ENCODE measurements at regions not wholly inside any gene's neighbourhood (a gene's known extent, or its start where the extent isn't known, plus 50 kb on each side); places are given as distances from the start of the nearest gene placed in this dataset.

- TF ChIP-seq CTCF (IDR thresholded peaks at IDR 0.05): no peak
- no peak for TF ChIP-seq POLR2A (IDR thresholded peaks at IDR 0.05)
- DNase-seq: no peak
- H3K27me3 ChIP-seq: no peaks in the 10 kb centered on the region
- no peaks in the 10 kb centered on the region for H3K4me1 ChIP-seq
- intact Hi-C loops (cut with DNase I): no loop called here
- no peaks in the 10 kb centered on the region for H3K36me3 ChIP-seq
- WGBS, 2 donors: 57 to 70% methylated on average over 4 of the region's 4 CpGs
- H3K9me3 ChIP-seq: no peaks in the 10 kb centered on the region
- H3K27ac ChIP-seq: no peak overlapping the region
- H3K4me3 ChIP-seq: no peak overlapping the region
Measured at GRCh38 chr2:41580806-41581205, 467.0 kb upstream of the PKDCC start.

GRCh38 chr2:41595240-41595639, 452.6 kb upstream of the PKDCC start:
- Histone ChIP-seq H3K9me3 (no peaks in the 10 kb centered on the region), H3K36me3 (no peaks in the 10 kb centered on the region), H3K4me3 (no peak overlapping the region), H3K27me3 (no peaks in the 10 kb centered on the region), H3K27ac (no peak overlapping the region), H3K4me1 (peaks cover 0 to 7% (median 0%) of the 10 kb centered on the region in 3 donors)
- no peak for DNase-seq
- TF ChIP-seq POLR2A (IDR thresholded peaks at IDR 0.05) (no peak), CTCF (IDR thresholded peaks at IDR 0.05) (no peak)
- WGBS, 2 donors: 11 to 37% methylated on average over 1 of the region's 1 CpG
- intact Hi-C loops (cut with DNase I): no loop called here

DNA sequence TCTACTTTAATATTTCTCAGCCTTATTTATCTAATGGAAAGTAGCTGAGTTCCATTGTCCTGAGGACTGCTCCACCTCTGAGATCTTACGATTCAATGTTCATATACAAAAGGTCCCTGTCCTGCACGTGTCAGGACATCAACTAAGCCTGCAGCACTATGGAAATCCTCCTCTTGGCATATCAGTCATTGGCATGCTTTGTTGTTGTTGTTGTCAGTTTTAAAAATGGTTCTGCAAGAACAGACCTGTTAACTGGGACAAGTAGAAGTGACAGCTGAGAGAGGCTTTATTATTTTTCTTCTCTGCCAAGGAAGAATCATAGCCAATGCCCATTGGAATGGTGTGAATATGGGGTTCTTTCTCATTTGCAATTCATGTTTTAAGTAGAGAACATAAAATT, 450.1 kb upstream of the PKDCC start:
- intact Hi-C loops (cut with DNase I): no loop called here
- H3K4me1 ChIP-seq: peaks cover 0 to 7% (median 0%) of the 10 kb centered on the region in 3 donors
- H3K9me3 ChIP-seq: no peaks in the 10 kb centered on the region
- DNase-seq: no peak
- H3K36me3 ChIP-seq: no peaks in the 10 kb centered on the region
- 15 to 20% methylated on average over 2 of the region's 2 CpGs for WGBS, 2 donors
- H3K27me3 ChIP-seq: no peaks in the 10 kb centered on the region
- peak overlapping the region in 3 of 4 donors; percentile 4 to 33 (median 12) for H3K27ac ChIP-seq
- no peak overlapping the region for H3K4me3 ChIP-seq
- TF ChIP-seq POLR2A (IDR thresholded peaks at IDR 0.05): no peak
- TF ChIP-seq CTCF (IDR thresholded peaks at IDR 0.05): no peak

GRCh38 chr2:41598161-41598894, 449.5 kb upstream of the PKDCC start:
- H3K27me3 ChIP-seq: no peaks in the 10 kb centered on the region
- intact Hi-C loops (cut with DNase I): no loop called here
- no peaks in the 10 kb centered on the region for H3K9me3 ChIP-seq
- H3K4me1 ChIP-seq: peaks cover 0 to 7% (median 0%) of the 10 kb centered on the region in 3 donors
- H3K27ac ChIP-seq: peak overlapping the region in 3 of 4 donors; percentile 12 to 33 (median 24)
- DNase-seq: no peak
- WGBS, 2 donors: 24 to 55% methylated on average over 5 of the region's 5 CpGs
- no peak overlapping the region for H3K4me3 ChIP-seq
- H3K36me3 ChIP-seq: no peaks in the 10 kb centered on the region
- TF ChIP-seq CTCF (IDR thresholded peaks at IDR 0.05) (no peak), POLR2A (IDR thresholded peaks at IDR 0.05) (no peak)

GRCh38 chr2:41600460-41600859, 447.4 kb upstream of the PKDCC start:
- TF ChIP-seq POLR2A (IDR thresholded peaks at IDR 0.05): no peak
- no peak for TF ChIP-seq CTCF (IDR thresholded peaks at IDR 0.05)
- H3K36me3 ChIP-seq: no peaks in the 10 kb centered on the region
- no peak overlapping the region for H3K4me3 ChIP-seq
- no peak overlapping the region for H3K27ac ChIP-seq
- H3K9me3 ChIP-seq: no peaks in the 10 kb centered on the region
- no peak for DNase-seq
- peaks cover 0 to 7% (median 0%) of the 10 kb centered on the region in 3 donors for H3K4me1 ChIP-seq
- no peaks in the 10 kb centered on the region for H3K27me3 ChIP-seq
- intact Hi-C loops (cut with DNase I): no loop called here

Data from esophagus squamous epithelium (tissue), 5 donors.